ENCODE measurements at regions not wholly inside any gene's neighbourhood (a gene's known extent, or its start where the extent isn't known, plus 50 kb on each side); places are given as distances from the start of the nearest gene placed in this dataset.

DNA sequence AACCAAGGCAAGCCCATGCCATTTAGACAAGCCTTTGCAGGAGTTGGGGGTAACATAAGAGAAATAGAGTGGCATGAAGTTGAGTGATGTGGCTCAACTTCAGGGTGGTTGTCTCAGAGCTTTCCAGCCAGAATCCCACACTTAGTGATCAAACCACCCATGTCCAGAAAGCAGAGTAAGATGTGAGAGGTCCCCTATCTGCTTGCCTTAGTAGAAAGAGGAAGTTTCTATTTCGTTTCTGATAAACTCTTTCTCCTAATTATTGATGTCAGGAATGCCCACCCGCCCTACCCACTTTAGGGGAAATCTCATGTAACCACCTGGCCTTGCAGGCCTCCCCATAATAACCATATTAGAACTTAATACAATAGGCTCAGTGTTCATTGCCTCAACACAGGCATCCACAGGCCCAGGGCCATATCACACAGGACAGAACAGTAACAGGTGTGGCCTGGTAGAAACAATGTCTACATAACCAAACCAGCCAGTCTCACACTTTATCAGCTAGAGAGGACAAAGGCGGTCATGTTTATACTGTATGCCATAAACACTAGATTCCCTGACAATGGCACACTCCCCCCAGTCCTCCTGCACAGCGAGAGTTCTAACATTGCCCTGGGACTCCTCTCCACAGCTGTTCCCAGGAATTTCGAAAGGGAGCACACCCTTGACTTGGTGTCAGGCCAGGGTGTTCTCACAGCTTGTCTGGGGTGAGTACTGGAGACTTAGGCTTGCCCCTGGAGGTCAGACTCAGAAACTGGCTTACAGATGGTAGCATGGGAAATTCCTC lies 364.4 kb downstream of the CXCL12 start:
- DNase-seq: no peak

DNA sequence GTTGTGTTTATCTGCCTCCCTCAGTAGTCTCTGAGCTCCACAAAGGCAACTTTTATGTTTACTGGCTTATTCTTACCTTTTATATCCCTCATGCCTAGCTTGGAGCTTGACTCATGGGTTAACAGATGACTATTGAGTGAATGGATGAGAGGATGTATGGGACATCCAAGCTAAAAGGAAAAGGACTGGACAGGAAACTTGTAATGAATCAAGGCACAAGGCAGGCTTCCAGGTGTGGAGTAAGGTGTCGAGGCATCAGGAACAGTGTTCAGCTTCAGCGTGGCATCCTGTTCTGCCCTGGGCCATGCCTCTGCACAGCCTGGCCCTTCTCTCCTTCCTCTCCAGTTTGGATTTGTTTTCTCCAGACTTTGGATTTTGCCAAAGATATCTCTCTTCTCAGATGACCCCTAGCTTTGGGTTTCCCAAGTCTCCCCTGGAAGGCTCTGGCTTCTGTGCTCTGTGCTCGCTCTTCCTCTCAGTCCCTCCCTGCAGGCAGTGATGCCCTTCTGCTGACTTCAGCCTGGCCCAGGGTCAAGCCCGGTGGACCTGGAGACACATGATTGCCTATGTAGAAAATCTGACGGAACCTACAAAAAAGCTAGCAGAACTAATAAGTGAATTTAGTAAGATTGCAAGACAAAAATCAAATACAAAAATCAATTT lies 367.3 kb downstream of the CXCL12 start:
- DNase-seq: no peak

DNA sequence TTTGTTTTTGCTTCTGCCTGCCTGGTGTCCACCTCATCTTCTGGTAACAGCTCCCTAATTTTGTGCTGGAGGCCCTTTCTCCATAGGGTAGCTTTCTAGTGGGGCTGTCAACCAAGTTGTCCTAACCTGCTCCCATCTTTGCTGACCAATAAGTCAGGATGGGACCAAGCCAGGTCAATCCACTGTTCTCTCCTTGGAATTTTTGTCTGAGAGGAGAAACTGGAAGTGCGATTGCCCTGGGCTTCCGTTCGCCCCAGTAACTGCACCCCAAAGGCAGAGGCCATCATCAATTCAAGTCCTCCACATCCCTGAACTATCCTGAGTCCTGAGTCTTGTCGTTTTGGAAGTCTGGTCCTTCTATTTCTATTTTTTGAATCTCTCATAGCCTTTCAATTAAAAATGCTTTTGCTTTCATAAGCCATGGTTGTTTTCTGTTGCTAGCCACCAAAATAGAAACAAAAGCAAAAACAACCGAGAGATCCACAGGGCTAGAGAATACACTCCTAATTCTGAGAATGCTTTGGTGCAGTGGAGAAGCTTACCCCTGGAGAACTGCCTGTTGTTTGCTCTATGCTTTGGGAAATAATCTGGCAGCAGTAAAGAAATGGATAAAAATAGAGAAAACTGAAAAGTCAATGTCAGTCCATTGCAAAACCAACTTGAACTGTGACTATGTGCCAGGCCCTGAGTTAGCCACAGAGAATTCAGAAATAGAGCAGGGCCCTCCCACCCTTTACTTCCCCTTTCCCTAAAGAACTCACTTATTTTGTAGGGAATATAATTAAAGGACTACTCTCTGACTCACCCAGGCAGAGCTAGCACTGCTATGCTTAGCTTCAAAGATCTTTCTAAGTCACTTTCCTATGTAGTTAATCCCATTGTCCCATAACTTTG lies 368.1 kb downstream of the CXCL12 start:
- no peak for DNase-seq

DNA sequence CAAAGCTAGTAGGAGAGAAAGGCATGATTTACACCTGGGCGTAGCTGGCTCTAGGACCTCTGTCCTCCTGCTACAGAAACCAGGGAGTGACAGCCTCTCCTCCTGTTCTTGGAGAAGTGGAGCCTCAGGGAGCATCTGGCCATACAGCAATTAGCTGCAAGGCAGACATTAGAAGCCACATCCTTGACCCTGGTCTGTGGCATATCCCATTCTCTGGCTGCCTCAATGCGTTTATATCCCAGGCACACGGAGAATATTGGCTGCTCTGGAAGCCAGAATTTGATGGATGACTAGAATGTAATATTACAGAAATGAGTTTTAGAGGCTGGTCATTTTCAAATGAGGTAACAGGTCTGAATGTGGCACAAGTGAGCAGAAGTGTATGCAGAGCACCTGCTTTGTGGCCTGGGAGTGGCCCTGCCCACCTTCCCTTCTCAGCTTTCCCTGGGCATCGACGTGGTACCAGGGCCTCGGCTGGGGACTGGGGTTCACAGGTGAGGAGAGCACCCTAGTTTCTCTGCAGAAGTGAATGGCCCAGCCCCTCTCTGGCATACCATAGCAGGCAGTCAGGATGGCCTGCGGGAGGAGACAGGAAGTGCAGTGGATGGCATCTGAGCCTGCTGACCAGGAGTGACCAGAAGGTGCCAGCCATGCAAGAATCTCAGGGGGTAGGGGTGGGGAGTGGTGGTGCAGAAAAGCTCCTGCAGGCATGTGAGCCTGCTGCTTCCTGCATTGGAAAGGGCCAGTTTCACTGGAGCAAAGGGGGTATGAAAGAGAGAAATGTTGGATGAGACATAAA lies 367.2 kb upstream of the ZNF32 start:
- DNase-seq: no peak

DNA sequence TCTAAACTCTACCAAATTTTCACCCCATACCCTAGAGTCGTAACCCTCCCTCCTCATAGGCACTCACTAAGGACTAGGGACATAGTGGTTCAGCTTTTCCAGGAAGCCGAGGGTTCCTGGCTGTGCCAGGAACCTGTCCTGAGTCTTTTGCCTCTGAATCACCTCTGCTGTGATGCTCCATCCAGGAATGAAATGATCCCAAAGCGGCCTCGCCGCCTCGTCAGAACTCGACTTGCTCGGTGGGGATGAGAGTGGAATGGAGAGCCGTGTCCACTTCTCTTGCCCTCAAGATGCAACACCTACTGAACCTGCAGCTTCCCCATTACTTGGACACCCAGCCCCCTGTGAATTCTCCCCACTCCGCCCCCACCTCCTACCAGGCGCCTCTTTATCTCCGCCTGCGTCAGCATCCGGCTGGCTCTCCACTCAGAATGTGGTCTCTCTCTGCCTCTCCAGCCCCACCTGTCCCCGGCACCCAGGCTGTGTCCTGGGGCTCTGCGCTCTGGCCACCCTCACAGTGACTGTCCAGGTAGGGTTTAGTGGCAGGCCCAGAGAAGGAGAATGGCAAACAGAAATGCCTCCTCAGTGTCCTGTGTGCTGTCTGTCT lies 366.1 kb upstream of the ZNF32 start:
- no peak for DNase-seq

DNA sequence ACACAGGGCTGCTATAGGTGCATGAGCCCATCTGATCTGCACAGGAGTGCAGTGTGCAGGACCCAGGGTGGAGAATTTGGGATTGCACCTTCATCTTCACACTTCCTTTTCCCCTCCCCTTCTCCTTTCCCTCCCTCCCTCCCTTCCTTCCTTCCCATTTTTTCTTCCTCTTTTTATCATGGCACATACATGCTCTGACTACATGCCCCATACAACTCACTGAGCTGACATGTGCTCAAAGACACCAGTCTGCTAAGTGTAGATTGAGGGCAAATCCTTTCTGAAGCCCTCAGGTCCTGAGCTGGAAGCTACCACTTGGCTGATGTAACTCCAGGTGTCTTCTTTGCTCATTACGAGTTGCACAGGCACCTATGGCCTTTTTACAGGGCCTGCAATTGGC lies 365.3 kb upstream of the ZNF32 start:
- no peak for DNase-seq

DNA sequence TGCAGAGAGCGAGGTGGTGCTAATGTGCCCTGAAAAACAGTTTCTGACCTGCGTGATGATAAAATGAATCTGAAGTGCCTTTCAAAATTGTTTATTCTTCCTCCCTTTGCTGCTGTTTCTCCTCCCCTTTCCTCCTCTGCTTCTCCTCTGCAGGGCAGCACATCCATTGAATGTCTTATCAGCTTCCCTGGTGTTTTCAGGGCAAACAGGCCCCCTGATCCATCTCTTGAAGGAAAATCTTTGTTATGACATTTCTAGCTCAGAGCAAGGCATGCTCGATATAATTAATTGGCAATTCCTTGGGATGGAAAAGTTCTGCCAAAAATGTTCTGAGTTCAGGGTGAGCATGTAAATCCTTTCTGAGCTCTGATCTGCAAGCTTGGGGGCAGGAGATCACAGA lies 364.2 kb upstream of the ZNF32 start:
- no peak for DNase-seq

DNA sequence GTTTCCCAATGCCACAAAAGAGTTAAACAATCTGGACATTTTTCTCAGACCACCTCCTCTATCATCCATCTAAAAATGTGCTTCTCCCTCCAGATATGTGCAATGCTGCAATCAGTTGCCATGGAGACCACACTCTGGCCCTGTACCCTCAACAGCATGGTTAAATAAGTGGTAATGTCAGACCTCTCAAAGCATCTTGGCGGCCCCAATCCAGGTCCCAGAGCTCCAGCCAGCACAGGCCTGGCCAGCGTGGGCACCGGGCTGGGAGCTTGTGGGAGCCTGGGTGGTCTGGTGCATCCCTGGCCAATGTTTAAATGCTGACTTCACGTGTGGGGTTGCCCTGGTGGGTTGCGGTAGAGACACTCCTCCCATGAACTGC lies 362.9 kb upstream of the ZNF32 start:
- DNase-seq: no peak

DNA sequence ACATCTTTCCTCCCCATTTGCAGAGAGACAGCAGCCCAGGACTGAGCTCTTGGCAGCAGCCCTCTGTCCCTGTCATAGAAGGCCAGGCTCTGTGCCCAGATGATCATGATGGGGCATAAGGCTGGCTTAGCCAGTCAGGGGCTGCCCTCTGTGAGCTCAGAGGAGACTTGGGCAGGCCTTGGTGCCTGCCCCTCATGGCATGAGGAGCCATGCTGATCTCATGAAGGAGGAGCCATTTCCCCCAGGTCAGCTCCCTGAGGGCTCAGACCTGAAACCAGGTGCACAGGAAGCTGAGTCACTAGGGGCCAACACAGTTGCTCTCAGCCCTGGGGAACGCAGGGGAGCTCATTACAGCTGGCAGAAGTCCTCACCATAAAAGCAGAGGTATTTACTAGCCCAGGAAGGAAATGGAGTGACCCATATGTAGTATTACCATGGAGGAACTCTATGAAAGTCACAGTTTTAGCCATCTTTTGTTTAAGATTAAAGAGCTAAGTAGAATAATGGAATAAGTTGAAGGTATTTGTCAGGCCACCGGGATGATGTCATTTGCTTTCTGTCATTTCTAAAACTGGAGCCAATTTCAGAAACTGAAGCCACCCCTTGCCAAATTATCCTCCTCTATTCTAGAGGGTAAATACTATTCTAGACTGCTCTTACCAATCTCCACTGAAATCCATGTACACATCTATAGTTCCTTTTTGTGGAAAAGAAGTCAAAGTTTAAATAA lies 362.4 kb upstream of the ZNF32 start:
- DNase-seq: no peak

DNA sequence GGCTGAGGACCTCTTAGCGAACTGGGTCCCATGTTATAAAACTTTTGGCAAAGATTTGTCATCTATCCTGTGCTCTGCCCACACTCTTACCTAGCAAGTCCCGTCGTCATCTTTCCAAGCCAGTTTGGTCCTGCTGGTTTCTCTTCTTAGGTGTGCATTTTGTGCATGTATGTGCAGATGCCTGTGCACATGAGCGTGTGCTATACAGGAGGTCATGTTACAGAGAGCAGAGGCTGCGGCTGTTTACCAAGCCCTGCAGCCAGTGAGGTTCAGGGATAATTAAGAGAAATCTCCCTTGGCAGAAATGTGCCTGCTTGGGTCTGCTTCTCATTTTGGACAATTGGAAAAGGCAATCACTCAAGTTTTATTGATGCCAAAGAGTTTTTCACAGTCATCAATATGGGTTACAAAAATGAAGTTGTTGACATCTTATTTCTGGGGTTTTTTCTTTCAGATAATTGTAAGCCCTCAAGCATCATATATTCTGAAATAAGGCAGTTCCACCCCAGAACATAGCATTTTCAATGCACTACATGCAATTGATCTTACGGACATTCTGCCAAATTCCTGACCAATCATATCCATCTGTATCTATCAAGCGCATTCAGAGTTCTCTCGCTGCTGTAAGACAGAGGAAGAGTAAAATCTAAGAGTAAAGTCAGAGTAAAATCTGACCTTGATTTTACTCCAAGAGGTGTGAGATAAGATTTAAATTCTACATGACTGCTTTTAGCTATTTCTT lies 361.4 kb upstream of the ZNF32 start:
- no peak for DNase-seq

DNA sequence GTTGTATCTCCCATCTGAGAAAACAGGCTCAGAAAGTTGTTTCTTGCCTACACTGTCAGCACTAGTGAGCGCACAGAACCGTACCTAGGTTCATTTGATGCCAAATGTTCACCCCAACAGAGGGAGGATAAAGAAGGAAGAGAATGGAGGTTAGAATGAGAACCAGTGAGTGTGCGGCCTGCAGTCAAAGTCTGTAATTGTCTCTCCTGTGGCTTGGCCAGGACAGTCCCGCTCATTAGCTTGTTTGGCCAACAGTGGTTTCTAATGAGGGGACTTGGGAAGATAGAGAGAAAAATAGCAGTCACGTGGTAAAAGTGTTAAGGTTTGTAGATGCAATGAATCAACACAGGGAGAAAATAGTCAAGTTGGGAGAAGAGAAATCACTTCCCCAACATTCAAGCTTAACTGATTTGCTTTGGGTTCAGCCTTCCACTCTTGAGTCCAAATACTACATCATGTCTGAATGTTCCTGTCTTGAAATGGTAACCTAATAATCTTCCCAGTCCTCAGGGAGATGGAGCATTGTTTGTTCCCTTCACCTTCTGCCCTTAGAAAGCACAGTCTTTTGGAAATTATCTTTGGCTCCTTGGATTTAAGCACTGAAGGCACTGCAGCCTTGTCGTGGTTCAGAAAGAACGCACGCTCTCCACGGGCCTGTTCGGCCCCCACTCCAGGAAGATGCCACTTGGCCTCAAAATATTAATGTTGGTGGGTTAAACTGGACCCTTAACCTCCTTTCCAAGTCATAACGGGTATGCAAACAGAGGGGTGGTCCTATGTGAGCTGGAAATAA lies 360.4 kb upstream of the ZNF32 start:
- no peak for DNase-seq

DNA sequence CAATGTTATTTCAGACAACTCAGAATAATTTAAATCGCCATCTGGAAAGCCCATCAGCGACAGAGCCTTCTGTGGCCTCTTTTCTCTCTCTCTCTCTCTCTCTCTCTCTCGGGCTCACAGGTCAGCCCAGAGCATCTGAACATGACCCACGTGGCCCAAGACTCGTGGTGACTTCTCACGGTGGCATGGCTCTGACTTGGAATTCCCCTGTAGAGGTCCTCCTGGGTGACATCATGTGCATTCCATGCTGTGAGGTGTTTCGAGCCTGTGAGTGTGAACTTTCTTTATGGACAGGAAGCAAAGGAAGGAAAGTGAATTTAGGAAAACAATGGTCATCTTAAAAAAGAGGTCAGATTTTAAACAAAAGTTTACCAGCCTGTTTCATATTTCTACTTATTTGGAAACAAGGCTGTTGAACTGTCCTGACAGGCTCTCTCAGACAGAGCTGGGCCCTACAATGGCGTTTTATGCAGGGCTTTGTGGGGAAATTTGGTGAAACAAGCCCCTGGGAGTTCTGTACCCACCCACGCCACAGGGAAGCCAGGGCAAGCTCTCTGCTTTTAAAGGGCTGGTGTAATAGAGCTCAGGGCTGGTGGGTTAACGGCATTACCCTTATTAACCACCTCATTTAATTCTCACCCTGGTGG lies 359.7 kb upstream of the ZNF32 start:
- no peak for DNase-seq

DNA sequence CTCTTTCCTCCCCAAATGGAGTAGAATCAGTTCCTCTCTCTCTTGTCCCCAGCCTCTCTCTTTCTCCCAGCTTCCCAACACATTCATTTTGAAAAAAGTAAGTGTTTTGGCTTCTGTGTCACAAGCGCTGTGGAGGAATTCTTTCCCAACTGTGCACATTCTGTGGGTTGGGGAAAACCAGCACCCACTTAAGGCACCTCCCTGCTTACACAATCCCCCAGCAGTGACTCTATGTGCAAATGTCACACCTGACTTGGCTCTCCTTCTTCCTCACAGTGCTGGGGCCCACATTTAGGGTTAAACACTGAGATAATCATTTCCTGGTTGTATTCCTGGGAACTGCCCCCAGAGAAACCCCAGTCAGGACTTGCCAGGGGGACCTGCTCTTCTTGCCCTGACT lies 358.1 kb upstream of the ZNF32 start:
- DNase-seq: no peak

DNA sequence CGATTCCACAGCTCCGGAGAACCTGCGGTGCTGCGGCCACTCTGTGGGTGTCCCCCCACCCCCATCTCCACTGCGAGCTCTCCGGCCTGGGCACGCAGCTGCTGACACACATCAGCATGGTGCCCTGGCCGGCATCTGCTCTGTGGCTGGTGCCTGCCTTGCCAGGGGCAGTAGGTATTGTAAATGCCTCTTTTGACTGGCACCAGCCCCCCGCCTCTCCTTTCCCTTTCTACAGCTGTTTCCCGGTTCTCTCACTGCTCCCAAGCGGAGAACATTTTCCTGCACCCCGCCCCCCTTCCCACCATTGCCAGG lies 357.1 kb upstream of the ZNF32 start:
- DNase-seq: no peak

DNA sequence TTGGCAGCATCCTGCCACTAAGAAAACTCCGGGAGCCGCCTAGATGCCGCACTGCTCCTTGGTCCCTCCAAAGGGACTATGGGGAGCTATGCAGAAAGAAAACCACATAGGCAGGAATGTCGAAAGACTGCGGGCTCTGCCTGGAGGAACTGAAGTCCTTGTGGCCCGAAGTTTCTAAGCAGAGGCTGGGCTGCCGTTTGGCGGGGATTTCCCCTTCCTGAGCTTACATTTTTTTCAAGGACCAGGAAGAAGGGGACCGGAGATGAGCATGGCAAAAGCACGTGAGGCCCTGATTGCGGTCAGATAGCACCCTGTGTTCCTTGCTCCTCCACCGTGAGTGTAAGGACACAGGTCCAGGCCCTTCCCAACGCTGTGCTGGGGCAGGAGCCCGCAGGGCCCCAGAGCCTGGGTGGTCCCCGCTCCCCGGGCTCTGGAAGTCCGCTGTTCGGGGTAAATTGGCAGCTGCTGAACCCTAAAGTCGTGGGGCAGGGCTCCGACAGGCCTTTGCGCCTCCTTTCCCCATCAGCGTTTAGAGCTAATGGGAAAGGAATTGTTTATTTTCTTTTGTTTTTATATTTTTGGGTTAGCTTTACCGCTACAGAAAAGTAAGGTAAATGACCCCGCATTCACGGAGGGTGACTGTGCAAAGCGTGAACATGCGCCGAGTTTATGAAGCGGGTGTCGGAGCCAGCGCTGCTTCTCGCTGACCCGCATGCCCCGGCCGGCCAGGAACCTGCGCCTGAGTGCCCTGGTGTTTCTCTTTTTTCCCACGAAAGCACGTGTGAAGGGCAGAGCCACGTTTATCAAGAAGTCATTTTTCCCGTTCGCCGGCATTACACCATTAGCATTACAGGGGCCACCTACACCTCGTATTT lies 356.5 kb upstream of the ZNF32 start:
- no peak for DNase-seq

DNA sequence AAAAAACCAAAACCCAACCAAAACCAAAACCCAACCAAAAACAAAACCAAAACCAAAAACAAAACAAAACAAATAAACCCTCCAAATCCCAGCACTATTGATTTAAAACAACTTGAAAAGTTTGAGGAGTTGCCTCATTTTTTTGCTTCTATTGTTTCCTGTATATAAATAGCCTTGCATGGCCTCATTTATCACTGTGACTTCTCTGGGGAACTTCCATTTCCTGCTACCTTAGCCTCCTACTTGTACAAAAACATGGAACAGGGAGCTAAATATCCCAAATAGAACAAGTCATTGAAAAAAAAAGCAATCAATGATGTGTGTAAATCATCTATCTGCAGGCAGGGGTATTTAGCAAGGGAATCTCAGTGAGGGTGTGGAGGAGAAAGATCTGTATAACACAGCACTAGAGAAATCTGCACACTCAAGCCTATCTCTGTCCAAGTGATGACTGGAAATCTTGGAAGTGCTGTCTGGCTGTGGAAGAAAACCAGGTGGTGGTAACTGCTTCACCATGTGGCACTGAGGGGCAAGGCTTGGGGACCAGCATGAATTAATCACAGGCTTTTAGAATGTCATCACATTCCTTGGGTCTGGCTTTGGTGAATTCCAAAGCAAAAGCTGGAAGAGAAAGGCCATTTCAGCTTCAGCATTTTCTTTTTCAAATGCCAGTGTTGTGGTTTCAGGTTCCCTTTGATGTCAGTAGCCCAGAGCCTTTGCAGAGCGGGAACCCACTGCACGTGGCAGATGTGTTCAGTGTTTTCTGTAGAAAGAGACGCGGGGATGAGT lies 349.5 kb upstream of the ZNF32 start:
- no peak for DNase-seq

DNA sequence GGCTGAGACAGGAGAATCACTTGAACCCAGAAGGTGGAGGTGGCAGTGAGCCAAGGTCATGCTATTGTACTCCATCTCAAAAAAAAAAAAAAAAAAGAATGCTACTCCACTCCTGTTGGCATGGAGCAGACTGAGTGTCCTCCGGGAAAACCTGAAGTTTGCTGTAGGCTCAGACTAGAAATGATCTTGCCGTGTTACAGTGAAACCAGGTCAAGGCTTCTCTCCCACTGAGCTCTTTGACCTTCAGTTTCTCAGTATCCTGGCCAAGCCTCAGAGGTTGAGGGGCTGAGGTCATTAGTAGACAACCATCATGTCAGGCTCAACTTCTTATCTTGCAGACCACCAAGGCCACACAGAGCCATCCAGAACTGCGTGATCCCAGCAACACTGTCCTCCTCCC lies 348.6 kb upstream of the ZNF32 start:
- DNase-seq: no peak

DNA sequence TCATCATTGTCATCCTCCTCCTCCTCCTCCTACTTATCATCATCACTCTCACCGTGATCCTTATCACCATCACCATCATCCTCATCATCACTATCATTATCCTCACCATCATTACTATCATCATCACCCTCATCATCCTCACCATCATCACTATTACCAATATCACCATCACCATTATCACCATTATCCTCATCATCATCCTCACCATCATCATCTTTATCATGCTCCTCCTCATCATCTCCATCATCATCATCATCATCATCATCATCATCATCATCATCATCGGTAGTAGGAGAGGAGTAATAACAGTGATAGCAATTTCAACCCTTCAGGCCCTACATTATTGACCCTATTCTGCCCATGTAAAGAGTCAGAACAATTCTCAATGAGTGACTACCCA lies 345.9 kb upstream of the ZNF32 start:
- DNase-seq: no peak
